ENCODE measurements at regions not wholly inside any gene's neighbourhood (a gene's known extent, or its start where the extent isn't known, plus 50 kb on each side); places are given as distances from the start of the nearest gene placed in this dataset.
"Not testable (repeated sequence)": the region's sequence is repeated elsewhere in the genome, so short reads cannot be mapped to it uniquely, and the experiment has no call there.

GRCh38 chr9:90198956-90199355 is 443.7 kb downstream of the DIRAS2 start:
- DNase-seq = no peak

GRCh38 chr9:90201766-90202165 is 440.9 kb downstream of the DIRAS2 start:
- DNase-seq = no peak

- no peak for DNase-seq
Observed at GRCh38 chr9:90204128-90204831, 438.3 kb downstream of the DIRAS2 start.

DNA sequence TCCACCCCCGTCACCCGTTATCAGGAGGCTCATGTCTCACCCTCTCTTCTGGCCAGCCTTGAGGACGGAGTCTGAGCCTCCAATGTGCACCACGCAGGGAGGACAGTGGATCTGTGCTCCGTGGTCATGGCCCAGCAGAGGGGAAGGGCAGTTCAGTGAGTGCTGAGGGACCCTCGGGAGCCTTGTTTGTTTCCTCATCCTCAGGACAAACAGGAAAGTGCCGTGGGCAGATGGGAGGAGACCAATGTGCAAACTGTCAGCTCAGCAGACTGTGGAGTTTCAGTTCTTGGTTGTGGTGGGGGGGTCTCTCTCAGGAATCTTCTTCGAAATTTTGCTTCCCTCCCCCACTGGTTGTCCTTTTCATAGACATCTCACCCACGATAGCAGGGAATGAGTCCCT is 429.6 kb downstream of the DIRAS2 start:
- DNase-seq = not testable (repeated sequence)

DNA sequence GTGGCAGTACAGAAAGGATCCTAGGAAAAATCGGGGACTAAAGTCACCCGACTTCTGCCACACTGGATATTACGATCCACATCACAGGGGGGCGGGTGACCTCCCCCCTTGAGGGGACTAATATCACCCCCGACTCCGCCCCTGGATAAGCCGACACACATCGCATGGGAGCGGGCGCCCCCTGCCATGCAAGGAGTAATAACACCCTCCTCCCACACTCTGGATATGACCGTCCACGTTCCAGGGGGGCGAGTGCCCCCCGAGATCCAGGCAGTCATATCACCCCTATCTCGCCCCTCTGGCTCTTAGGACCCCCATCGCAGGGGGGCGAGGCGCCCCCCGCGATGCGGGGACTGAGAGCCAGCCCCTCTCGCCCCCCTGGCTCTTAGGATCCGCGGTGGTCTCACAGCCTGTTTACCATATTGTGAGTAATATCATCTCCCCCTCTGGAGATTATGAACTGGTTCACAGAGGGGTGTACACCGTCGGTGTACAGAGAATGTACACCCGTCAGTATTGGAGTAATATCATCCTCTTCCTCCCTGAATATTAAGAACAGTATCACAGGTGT is 423.0 kb downstream of the DIRAS2 start:
- DNase-seq = peak; percentile 20

GRCh38 chr9:90221899-90222298 is 420.7 kb downstream of the DIRAS2 start:
- DNase-seq = not testable (repeated sequence)

DNA sequence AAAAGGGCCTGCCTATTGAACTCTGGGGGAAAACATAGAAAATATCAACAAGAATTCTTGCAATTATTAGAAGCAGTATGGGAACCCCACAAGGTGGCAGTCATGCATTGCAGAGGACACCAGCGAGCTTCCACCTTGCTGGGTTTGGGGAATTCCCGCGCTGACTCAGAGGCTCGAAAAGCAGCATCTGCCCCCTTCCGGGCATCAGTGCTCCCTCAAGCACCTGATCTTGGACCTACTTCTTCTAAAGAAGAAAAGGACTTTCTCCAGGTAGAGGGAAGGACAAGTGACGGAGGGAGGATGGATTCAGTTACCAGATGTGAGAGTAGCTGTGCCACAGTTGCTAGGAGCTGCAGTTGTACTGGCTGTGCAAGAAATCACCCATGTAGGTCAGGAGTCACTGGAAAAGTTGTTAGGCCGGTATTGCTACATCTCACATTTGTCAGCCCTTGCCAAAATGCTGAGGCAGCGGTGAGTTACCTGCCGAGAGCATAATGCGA is 415.7 kb downstream of the DIRAS2 start:
- DNase-seq = peak; percentile 70

GRCh38 chr9:90233081-90233480 is 409.5 kb downstream of the DIRAS2 start:
- DNase-seq = not testable (repeated sequence)

DNA sequence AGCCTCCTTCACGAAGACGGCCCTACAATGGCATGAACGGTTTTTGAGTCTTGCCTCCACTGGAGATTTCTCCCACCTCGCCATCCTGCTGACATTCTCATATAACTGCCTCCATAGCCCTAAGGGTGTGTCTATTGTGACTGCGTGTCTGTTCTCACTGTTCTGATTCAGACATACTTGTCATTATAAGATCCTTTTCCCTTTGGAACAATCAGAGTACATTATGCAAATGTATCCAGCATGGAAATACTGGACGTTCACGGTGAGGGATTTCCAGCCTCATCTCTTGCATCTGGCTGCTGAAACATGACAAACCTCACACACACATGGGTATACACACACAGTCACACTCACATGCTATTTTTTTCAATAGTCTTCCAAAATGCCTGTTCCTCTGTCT is 402.1 kb downstream of the DIRAS2 start:
- DNase-seq = no peak

GRCh38 chr9:90245661-90246060 is 397.0 kb downstream of the DIRAS2 start:
- DNase-seq = no peak

DNA sequence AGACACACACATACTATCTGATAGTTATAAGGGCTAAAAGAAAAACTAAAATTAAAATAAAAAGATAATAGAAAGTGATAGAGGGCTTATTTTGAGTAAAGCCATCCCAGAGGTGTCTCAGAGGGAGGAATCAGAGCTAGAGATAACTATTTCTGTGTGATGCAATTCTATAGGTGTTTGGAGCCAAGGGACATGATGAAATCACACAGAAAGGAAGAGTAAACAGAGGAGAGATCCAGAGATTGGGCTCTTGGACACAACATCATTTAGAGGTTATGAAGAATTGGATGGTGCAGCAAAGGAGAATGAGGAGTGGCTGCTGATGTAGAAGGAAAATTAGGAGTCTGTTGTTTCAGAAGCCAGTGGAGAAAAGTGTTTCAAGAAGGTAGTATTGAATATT is 393.5 kb downstream of the DIRAS2 start:
- DNase-seq = no peak

- no peak for DNase-seq
Observed at GRCh38 chr9:90251316-90251715, 391.3 kb downstream of the DIRAS2 start.

GRCh38 chr9:90256345-90256744 is 386.3 kb downstream of the DIRAS2 start:
- no peak for DNase-seq

DNA sequence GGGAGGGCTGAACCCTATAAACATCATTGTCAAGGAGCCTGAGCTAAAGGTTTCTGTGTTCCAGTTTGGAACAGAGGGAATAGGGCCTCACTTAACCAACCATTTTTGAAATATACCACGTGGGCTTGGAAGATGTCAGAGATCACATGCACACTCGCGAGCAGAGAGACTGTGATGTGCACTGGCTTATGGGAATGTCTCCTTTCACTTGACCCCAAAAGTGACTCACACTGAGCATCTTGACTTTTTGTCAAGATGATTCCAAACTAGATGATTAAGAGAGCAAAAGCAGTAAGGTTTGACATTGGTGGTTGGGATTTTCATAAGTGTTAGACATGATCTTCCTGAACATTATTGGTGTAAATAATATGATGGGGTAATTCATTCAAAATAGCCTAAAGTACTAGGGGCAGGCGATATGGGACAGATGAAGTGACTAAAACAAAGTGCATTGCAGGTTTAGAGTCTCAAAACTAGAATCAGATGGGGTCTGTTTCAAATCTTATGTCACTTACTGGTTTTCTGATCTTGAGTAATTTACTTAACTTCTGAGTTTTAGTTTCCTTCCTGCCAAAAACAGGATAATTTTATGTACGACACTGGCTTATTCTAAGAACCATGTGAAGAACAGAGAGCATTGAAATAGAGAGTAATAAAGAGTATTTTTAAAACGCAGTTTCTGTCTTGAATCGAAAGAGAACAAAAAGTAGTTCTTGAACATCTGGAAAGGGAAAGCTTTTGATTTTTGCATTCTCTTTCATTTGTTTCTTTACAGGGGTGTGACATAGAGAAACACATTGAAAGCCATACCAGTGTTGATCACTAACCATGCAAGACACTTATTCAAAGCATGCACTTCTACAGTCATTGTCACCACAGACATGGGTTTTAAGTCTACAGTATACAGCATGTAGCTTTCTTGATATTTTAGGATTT is 383.0 kb downstream of the DIRAS2 start:
- DNase-seq = no peak

DNA sequence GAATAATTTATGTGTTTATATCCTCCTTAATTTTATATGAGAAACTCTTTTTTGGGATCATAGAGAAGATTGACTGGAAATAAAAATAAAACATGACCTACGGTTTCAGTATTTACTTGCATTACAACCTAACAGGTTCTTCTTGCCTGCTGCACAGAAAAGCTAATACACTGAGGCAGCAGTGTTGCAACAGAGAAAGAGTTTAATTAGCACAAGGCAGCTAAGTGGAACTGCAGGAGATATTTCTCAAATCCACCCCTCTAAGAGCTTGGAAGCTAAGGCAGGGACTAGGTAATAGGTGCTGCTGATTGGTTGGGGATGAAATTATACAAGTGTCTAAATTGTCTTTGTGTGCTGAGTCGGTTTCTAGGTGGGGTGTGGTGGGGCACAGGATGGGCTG is 380.9 kb downstream of the DIRAS2 start:
- DNase-seq = no peak

- DNase-seq = no peak
Observed at GRCh38 chr9:90268613-90269012, 374.0 kb downstream of the DIRAS2 start.

DNA sequence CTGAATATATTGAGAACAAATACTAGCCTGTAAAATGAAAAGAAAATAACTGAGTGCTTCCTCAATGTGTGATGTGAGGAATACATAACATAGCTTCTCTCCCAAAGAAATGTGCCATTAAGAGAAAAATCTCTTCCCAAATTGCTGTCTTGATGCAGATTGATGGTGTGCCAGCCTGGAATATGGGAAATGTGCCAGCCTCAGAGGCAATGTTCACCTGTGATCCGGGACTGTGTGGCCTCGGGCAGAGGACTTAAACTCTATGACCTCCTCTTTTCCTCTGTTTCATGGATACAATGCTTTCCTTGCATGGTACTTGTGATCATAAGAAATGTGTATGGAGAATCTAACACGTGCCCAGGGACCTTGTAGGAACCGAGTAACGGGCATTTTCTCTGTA is 370.9 kb downstream of the DIRAS2 start:
- DNase-seq = no peak

- DNase-seq = no peak
Observed at GRCh38 chr9:90274725-90275124, 367.9 kb downstream of the DIRAS2 start.

- no peak for DNase-seq
Observed at GRCh38 chr9:90285946-90286345, 356.7 kb downstream of the DIRAS2 start.

GRCh38 chr9:90287567-90288274 is 354.9 kb downstream of the DIRAS2 start:
- no peak for DNase-seq

- no peak for DNase-seq
Observed at GRCh38 chr9:90288275-90288639, 354.4 kb downstream of the DIRAS2 start.

GRCh38 chr9:90290716-90291485 is 351.7 kb downstream of the DIRAS2 start:
- no peak for DNase-seq

All from CD4-positive, alpha-beta T cell treated with Interleukin-15 for 1 hour (primary cell).